Ovary (tissue), 7 donors: ENCODE measurements at regions not wholly inside any gene's neighbourhood (a gene's known extent, or its start where the extent isn't known, plus 50 kb on each side); places are given as distances from the start of the nearest gene placed in this dataset.

Experiments
- DNase-seq, 5 donors: peaks; one replicate each; pipeline ENCODE4 v3.0.0-alpha.2; 2019 to 2020
- H3K27ac ChIP-seq, 2 donors: fragments of 200-600 bp; one replicate each; pipeline versions ENCODE4 v1.5.1 to v1.8.0; 2019 to 2022
- H3K27me3 ChIP-seq: fragments of 200-600 bp; one replicate; pipeline ENCODE4 v1.8.0; 2022
- H3K36me3 ChIP-seq: fragments of 200-600 bp; sonication (generic); one replicate; pipeline ENCODE4 v1.5.1; 2019
- H3K4me1 ChIP-seq: one replicate; pipeline ENCODE4 v1.8.1; 2013; ENCODE audit warnings: mild to moderate bottlenecking, moderate library complexity; ENCODE audit not compliant: insufficient read depth
- H3K4me3 ChIP-seq: fragments of 200-600 bp; sonication (generic); one replicate; pipeline ENCODE4 v1.5.1; 2017
- H3K9me3 ChIP-seq, 2 donors: fragments of 200-600 bp in 1 of 2; sonication (generic) in 1 of 2; one replicate each; pipeline versions ENCODE4 v1.5.1 to v1.8.1; 2013 to 2019; ENCODE audit warnings: mild to moderate bottlenecking in 1 of 2, moderate library complexity in 1 of 2
- EP300 ChIP-seq: sonication (generic); formaldehyde crosslinking; IDR thresholded peaks from one replicate; pipeline ENCODE4 v1.6.1; 2017; ENCODE audit warnings: antibody characterized with exemption
- POLR2A ChIP-seq: fragments of 450-650 bp; IDR thresholded peaks from one replicate; pipeline ENCODE4 v1.6.1; 2017; ENCODE audit warnings: antibody characterized with exemption, mild to moderate bottlenecking, moderate library complexity
- WGBS, 3 donors: extraction: QIAGEN DNeasy Blood & Tissue Kit in 1 of 3; methylation state at CpG; one replicate each; pipeline versions ENCODE4 v1.1.5 to v1.1.7; 2013 to 2017; 5-methylcytosine and 5-hydroxymethylcytosine counted together
- intact Hi-C, 4 donors: fragments of 100-400 bp; cut with DNase I; formaldehyde crosslinking; loops; one replicate each; pipeline versions ENCODE4 v1.11.0 to v1.15.1; 2022 to 2023
- TF ChIP-seq, protein P1 (sequence below), 3 donors: fragments of 450-650 bp in 2 of 3; fragments of 200-600 bp in 1 of 3; IDR thresholded peaks; one replicate each; pipeline versions ENCODE4 v1.5.1 to v1.8.0; 2016 to 2022; ENCODE audit warnings: antibody characterized with exemption in 3 of 3, mild to moderate bottlenecking in 1 of 3
- donor health status: DM: no; HTN: no; CAD: no; lungs with moderate emphysema.
- donor health status: DM: no; HTN: no; CAD: no.
- donor health status: Bipolar disorder and iron deficiency.
- donor health status: DM: no; HTN: no; CAD: no.
- donor health status: DM: yes; HTN: yes; CAD: no.

GRCh38 chr1:78355656-78356055, 135.1 kb upstream of the PTGFR start:
- WGBS, 3 donors, result 6 to 8% (median 7%) methylated on average over 1 of the region's 1 CpG
- no peak for TF ChIP-seq POLR2A
- no peaks in the 10 kb centered on the region for H3K9me3 ChIP-seq
- H3K4me3 ChIP-seq, result no peak overlapping the region
- H3K27me3 ChIP-seq, result no peaks in the 10 kb centered on the region
- DNase-seq, result no peak
- peak overlapping the region in 1 of 2 donors; percentile 37 for H3K27ac ChIP-seq
- H3K36me3 ChIP-seq, result no peaks in the 10 kb centered on the region
- no peaks in the 10 kb centered on the region for H3K4me1 ChIP-seq
- intact Hi-C loops, result no loop called here

- TF ChIP-seq POLR2A, result no peak
- no peak for TF ChIP-seq EP300
- TF ChIP-seq, protein P1, sequence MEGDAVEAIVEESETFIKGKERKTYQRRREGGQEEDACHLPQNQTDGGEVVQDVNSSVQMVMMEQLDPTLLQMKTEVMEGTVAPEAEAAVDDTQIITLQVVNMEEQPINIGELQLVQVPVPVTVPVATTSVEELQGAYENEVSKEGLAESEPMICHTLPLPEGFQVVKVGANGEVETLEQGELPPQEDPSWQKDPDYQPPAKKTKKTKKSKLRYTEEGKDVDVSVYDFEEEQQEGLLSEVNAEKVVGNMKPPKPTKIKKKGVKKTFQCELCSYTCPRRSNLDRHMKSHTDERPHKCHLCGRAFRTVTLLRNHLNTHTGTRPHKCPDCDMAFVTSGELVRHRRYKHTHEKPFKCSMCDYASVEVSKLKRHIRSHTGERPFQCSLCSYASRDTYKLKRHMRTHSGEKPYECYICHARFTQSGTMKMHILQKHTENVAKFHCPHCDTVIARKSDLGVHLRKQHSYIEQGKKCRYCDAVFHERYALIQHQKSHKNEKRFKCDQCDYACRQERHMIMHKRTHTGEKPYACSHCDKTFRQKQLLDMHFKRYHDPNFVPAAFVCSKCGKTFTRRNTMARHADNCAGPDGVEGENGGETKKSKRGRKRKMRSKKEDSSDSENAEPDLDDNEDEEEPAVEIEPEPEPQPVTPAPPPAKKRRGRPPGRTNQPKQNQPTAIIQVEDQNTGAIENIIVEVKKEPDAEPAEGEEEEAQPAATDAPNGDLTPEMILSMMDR (IDR thresholded peaks at IDR 0.05), result no peak
- WGBS, 3 donors, result 91 to 95% (median 93%) methylated on average over 3 of the region's 3 CpGs
- H3K4me3 ChIP-seq, result no peak overlapping the region
- no peaks in the 10 kb centered on the region for H3K9me3 ChIP-seq
- H3K27me3 ChIP-seq, result no peaks in the 10 kb centered on the region
- H3K27ac ChIP-seq, result no peak overlapping the region
- DNase-seq, result no peak
- H3K4me1 ChIP-seq, result no peaks in the 10 kb centered on the region
- H3K36me3 ChIP-seq, result no peaks in the 10 kb centered on the region
- intact Hi-C loops, result no loop called here
These were observed 132.6 kb upstream of the PTGFR start for GRCh38 chr1:78358165-78358564.

- no peak overlapping the region for H3K27ac ChIP-seq
- no peak overlapping the region for H3K4me3 ChIP-seq
- no peaks in the 10 kb centered on the region for H3K27me3 ChIP-seq
- no peaks in the 10 kb centered on the region for H3K9me3 ChIP-seq
- intact Hi-C loops, result no loop called here
- no peak for TF ChIP-seq POLR2A
- TF ChIP-seq EP300, result no peak
- TF ChIP-seq, protein P1 (IDR thresholded peaks at IDR 0.05), result no peak
- no peak for DNase-seq
- no peaks in the 10 kb centered on the region for H3K36me3 ChIP-seq
- no peaks in the 10 kb centered on the region for H3K4me1 ChIP-seq
These were observed 131.1 kb upstream of the PTGFR start for GRCh38 chr1:78359666-78360065.

DNA sequence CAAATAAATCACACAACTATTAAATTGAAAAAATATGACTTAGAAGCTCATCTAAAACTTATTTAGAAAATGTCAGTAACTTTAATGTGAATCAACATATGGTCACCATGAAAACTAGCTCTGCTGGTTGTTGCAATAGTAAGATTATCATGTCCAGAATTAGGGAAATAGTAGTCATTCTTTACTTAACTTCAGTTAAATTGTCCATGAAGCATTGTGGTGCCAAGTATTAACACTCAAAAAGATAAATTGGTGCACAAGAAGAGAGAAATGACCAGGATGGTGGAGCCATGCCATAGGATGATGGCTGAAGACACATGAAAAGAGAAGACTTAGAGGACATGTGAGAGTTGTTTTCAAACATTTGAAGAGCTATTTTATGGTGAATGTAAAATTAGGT, 130.2 kb upstream of the PTGFR start:
- Histone ChIP-seq H3K4me3 (no peak overlapping the region), H3K27ac (no peak overlapping the region), H3K36me3 (no peaks in the 10 kb centered on the region), H3K9me3 (no peaks in the 10 kb centered on the region), H3K27me3 (no peaks in the 10 kb centered on the region), H3K4me1 (no peaks in the 10 kb centered on the region)
- TF ChIP-seq EP300 (no peak), POLR2A (no peak)
- TF ChIP-seq, protein P1 (IDR thresholded peaks at IDR 0.05), result no peak
- intact Hi-C loops, result no loop called here
- DNase-seq, result no peak

GRCh38 chr1:78367700-78368099, 123.1 kb upstream of the PTGFR start:
- Histone ChIP-seq H3K4me3 (no peak overlapping the region), H3K36me3 (no peaks in the 10 kb centered on the region), H3K9me3 (no peaks in the 10 kb centered on the region), H3K27ac (no peak overlapping the region), H3K4me1 (no peaks in the 10 kb centered on the region), H3K27me3 (no peaks in the 10 kb centered on the region)
- 0 to 84% (median 39%) methylated on average over 1 of the region's 1 CpG for WGBS, 3 donors
- intact Hi-C loops, result no loop called here
- TF ChIP-seq POLR2A (no peak), EP300 (no peak)
- TF ChIP-seq, protein P1 (IDR thresholded peaks at IDR 0.05), result no peak
- no peak for DNase-seq
